Amygdala (tissue), 56 donors: ENCODE measurements at regions not wholly inside any gene's neighbourhood (a gene's known extent, or its start where the extent isn't known, plus 50 kb on each side); places are given as distances from the start of the nearest gene placed in this dataset.

Source experiments
- DNase-seq, 56 donors: peaks; one replicate each; lab custom pipeline; 2025; lab: John Stamatoyannopoulos, UW

GRCh38 chr10:10368951-10369576 is 648.6 kb upstream of the CELF2 start:
- DNase-seq, result no peak

GRCh38 chr10:10385831-10386230 is 631.8 kb upstream of the CELF2 start:
- DNase-seq, result no peak

- DNase-seq, result no peak
Measured at GRCh38 chr10:10389182-10389581, 628.5 kb upstream of the CELF2 start.

- no peak for DNase-seq
Measured at GRCh38 chr10:10392511-10392910, 625.2 kb upstream of the CELF2 start.

- DNase-seq, result no peak
Measured at GRCh38 chr10:10394933-10395658, 622.6 kb upstream of the CELF2 start.

GRCh38 chr10:10396601-10397000 is 621.1 kb upstream of the CELF2 start:
- no peak for DNase-seq

- DNase-seq, result no peak
Measured at GRCh38 chr10:10397906-10398305, 619.8 kb upstream of the CELF2 start.

- no peak for DNase-seq
Measured at GRCh38 chr10:10403762-10404161, 613.9 kb upstream of the CELF2 start.

- DNase-seq, result no peak
Measured at GRCh38 chr10:10417671-10418070, 600.0 kb upstream of the CELF2 start.

GRCh38 chr10:10418387-10418786 is 599.3 kb upstream of the CELF2 start:
- no peak for DNase-seq

- DNase-seq, result no peak
Measured at GRCh38 chr10:10421071-10421470, 596.6 kb upstream of the CELF2 start.

GRCh38 chr10:10431422-10432066 is 586.1 kb upstream of the CELF2 start:
- DNase-seq, result no peak

GRCh38 chr10:10432296-10433035 is 585.2 kb upstream of the CELF2 start:
- peak in 6 of 56 donors; percentile 1 to 21 (median 6) for DNase-seq

GRCh38 chr10:10434312-10434711 is 583.4 kb upstream of the CELF2 start:
- no peak for DNase-seq

GRCh38 chr10:10437886-10438285 is 579.8 kb upstream of the CELF2 start:
- DNase-seq, result no peak

GRCh38 chr10:10438335-10439100 is 579.2 kb upstream of the CELF2 start:
- DNase-seq, result no peak

GRCh38 chr10:10456856-10457255 is 560.8 kb upstream of the CELF2 start:
- DNase-seq, result no peak

- no peak for DNase-seq
Measured at GRCh38 chr10:10460451-10460850, 557.2 kb upstream of the CELF2 start.

- DNase-seq, result peak in 4 of 56 donors; percentile 0 to 9 (median 3)
Measured at GRCh38 chr10:10462151-10462941, 555.3 kb upstream of the CELF2 start.

- DNase-seq, result no peak
Measured at GRCh38 chr10:10471758-10472157, 545.9 kb upstream of the CELF2 start.
